CD4-positive, alpha-beta T cell (primary cell): ENCODE measurements at regions not wholly inside any gene's neighbourhood (a gene's known extent, or its start where the extent isn't known, plus 50 kb on each side); places are given as distances from the start of the nearest gene placed in this dataset.

Source experiments
- ATAC-seq: fragments of 200-7000 bp; cut with Tn5 transposase; one replicate; pipeline ENCODE4 v1.10.0; 2022; ENCODE audit warnings: mild to moderate bottlenecking; ENCODE audit not compliant: poor library complexity
- CTCF ChIA-PET: fragments of 350-600 bp; sonication (Branson Sonifier 250); formaldehyde crosslinking; loops from one replicate; lab custom pipeline; 2021; ENCODE audit warnings: antibody characterized with exemption, inconsistent platforms; lab: Charles Lee
- POLR2A ChIA-PET: fragments of 350-600 bp; sonication (Branson Sonifier 250); formaldehyde crosslinking; loops from one replicate; lab custom pipeline; 2021; ENCODE audit warnings: antibody characterized with exemption, inconsistent platforms; lab: Charles Lee
- DNase-seq, 14 experiments: peaks; one replicate each; pipeline ENCODE4 v3.0.0-alpha.2; 2013 to 2020; ENCODE audit warnings: mixed read lengths in 2 of 14
- H3K27ac ChIP-seq, 2 donors: one replicate each; pipeline versions ENCODE4 v1.5.1 to v1.7.0; 2013; ENCODE audit warnings: low read length in 2 of 2, low read depth in 1 of 2, mild to moderate bottlenecking in 1 of 2
- H3K27me3 ChIP-seq, 2 experiments: 1 replicate in 1 of 2; 2 replicates in 1 of 2; pipeline versions ENCODE4 v1.6.1 to v1.7.0; 2013; ENCODE audit warnings: low read length in 2 of 2, control low read depth in 1 of 2, mild to moderate bottlenecking in 1 of 2, moderate library complexity in 1 of 2; ENCODE audit not compliant: insufficient read depth in 2 of 2, control insufficient read depth in 1 of 2
- H3K36me3 ChIP-seq: one replicate; pipeline ENCODE4 v1.6.1; 2013; ENCODE audit warnings: low read length, control low read depth; ENCODE audit not compliant: insufficient read depth
- H3K4me1 ChIP-seq: one replicate; pipeline ENCODE4 v1.6.1; 2013; ENCODE audit warnings: low read length, control low read depth; ENCODE audit not compliant: insufficient read depth
- H3K4me3 ChIP-seq: one replicate; pipeline ENCODE4 v1.5.1; 2013; ENCODE audit warnings: mild to moderate bottlenecking, low read length, moderate library complexity
- H3K9me3 ChIP-seq, 2 experiments: 1 replicate in 1 of 2; 2 replicates in 1 of 2; pipeline versions ENCODE4 v1.6.1 to v1.7.0; 2013; ENCODE audit warnings: low read length in 2 of 2, mild to moderate bottlenecking in 2 of 2, control low read depth in 1 of 2, moderate library complexity in 1 of 2; ENCODE audit not compliant: control insufficient read depth in 1 of 2, insufficient read depth in 1 of 2
- H3K27ac Mint-ChIP-seq: one replicate; pipeline ENCODE4 v1.8.0; 2020; ENCODE audit warnings: mixed read lengths
- H3K27me3 Mint-ChIP-seq: one replicate; pipeline ENCODE4 v1.8.0; 2021; ENCODE audit warnings: mixed read lengths
- H3K36me3 Mint-ChIP-seq: one replicate; pipeline ENCODE4 v1.8.0; 2021; ENCODE audit warnings: low read depth, mixed read lengths
- H3K4me1 Mint-ChIP-seq: one replicate; pipeline ENCODE4 v1.8.0; 2021; ENCODE audit warnings: low read depth, mixed read lengths
- H3K4me3 Mint-ChIP-seq: one replicate; pipeline ENCODE4 v1.8.0; 2020; ENCODE audit warnings: mild to moderate bottlenecking, mixed read lengths
- H3K9me3 Mint-ChIP-seq: one replicate; pipeline ENCODE4 v1.8.0; 2020; ENCODE audit warnings: mixed read lengths
- intact Hi-C, 2 experiments: fragments of 100-400 bp; cut with DNase I in 1 of 2; cut with micrococcal nuclease in 1 of 2; formaldehyde crosslinking; loops; one replicate each; pipeline versions ENCODE4 v1.15.1 to v1.9.0; 2023 to 2025; cut with DNase I, micrococcal nuclease
- TF ChIP-seq, protein P1 (sequence below): fragments of 200-600 bp; IDR thresholded peaks from one replicate; pipeline ENCODE4 v1.8.0; 2022; ENCODE audit warnings: antibody characterized with exemption, mild to moderate bottlenecking

DNA sequence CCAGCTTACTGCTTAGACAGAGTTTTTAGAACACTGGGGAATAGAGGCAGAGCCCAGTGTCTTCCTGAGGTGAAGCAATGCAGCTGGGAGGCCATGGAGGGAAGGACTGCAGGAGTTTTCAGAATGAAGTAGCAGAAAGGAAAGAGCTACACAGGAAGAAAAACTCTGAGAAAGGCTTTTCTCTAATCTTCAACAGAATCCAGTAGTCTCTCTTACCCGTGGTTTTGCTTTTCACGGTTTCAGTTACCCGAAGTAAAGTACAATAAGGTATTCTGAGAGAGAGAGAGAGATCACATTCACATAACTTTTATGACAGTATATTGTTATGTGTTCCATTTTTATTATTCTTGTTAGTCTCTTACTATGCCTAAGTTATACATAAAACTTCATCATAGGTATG, 761.6 kb downstream of the BCL11B start:
- H3K27me3 ChIP-seq = no peaks in the 10 kb centered on the region
- intact Hi-C loops = no loop called here
- DNase-seq (no peak), ATAC-seq (no peak)
- Mint-ChIP-seq H3K36me3 (no peaks in the 10 kb centered on the region), H3K27me3 (no peaks in the 10 kb centered on the region), H3K4me1 (peaks cover 28% of the 10 kb centered on the region), H3K4me3 (no peak overlapping the region), H3K27ac (no peak overlapping the region), H3K9me3 (peaks cover 8% of the 10 kb centered on the region)
- H3K4me1 ChIP-seq = peaks cover 8% of the 10 kb centered on the region
- no peak overlapping the region for H3K4me3 ChIP-seq
- TF ChIP-seq, protein P1, sequence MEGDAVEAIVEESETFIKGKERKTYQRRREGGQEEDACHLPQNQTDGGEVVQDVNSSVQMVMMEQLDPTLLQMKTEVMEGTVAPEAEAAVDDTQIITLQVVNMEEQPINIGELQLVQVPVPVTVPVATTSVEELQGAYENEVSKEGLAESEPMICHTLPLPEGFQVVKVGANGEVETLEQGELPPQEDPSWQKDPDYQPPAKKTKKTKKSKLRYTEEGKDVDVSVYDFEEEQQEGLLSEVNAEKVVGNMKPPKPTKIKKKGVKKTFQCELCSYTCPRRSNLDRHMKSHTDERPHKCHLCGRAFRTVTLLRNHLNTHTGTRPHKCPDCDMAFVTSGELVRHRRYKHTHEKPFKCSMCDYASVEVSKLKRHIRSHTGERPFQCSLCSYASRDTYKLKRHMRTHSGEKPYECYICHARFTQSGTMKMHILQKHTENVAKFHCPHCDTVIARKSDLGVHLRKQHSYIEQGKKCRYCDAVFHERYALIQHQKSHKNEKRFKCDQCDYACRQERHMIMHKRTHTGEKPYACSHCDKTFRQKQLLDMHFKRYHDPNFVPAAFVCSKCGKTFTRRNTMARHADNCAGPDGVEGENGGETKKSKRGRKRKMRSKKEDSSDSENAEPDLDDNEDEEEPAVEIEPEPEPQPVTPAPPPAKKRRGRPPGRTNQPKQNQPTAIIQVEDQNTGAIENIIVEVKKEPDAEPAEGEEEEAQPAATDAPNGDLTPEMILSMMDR = no peak
- H3K27ac ChIP-seq = no peak overlapping the region
- H3K9me3 ChIP-seq = peaks cover 0 to 4% of the 10 kb centered on the region in 2 experiments
- POLR2A ChIA-PET = no interaction called here
- CTCF ChIA-PET = no interaction called here
- H3K36me3 ChIP-seq = no peaks in the 10 kb centered on the region

DNA sequence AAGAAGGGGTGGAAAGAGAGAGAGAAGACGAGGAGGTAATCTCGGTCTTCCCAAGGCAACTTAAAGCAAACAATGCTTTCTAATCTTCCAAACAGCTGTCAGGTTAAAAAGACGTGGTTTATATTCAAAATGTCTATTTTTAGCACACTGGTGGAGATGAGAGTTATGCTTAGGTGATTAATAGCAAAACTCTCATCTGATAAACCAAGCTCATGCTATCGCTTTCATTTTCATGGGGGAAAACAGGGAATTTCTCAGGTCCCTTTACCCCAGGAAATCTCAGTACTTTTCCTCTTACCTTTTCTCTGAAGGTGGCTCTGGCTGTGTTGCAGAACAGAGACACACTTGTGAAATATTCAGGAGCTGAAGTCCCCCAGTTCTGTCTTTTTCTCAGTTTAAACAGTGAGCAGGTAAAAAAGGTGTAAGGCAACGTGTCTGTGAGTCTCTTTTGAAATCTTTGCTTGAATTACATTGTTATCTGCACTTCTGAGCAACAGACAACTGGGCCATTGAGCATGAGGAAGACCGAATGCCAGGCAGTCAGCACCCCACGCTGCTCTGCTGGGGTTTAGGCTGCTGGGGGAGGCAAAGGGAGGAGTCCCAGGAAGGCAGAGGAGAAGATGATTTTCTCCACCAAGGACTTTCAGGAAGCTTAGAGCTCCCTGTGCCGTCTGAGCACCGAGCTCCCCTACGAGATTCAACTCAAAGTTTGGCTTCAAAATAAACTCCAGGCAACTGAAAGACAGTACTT, 759.3 kb downstream of the BCL11B start:
- ATAC-seq (no peak), DNase-seq (peak in 3 of 14 experiments; percentile 8 to 23 (median 13))
- intact Hi-C loops = no loop called here
- Mint-ChIP-seq H3K27ac (no peak overlapping the region), H3K4me3 (peak overlapping the region; percentile 8), H3K9me3 (peaks cover 7% of the 10 kb centered on the region), H3K36me3 (no peaks in the 10 kb centered on the region), H3K4me1 (peaks cover 28% of the 10 kb centered on the region), H3K27me3 (no peaks in the 10 kb centered on the region)
- H3K4me3 ChIP-seq = peak overlapping the region; percentile 10
- POLR2A ChIA-PET = interaction anchor here (1.1 kb wide), 1 partner anchor 34 kb away, joined by 3 read pairs; no protein-coding TSS in a partner anchor
- CTCF ChIA-PET = no interaction called here
- H3K9me3 ChIP-seq = peaks cover 0 to 4% of the 10 kb centered on the region in 2 experiments
- no peaks in the 10 kb centered on the region for H3K27me3 ChIP-seq
- H3K36me3 ChIP-seq = no peaks in the 10 kb centered on the region
- H3K4me1 ChIP-seq = peaks cover 8% of the 10 kb centered on the region
- TF ChIP-seq, protein P1 = no peak
- no peak overlapping the region for H3K27ac ChIP-seq

DNA sequence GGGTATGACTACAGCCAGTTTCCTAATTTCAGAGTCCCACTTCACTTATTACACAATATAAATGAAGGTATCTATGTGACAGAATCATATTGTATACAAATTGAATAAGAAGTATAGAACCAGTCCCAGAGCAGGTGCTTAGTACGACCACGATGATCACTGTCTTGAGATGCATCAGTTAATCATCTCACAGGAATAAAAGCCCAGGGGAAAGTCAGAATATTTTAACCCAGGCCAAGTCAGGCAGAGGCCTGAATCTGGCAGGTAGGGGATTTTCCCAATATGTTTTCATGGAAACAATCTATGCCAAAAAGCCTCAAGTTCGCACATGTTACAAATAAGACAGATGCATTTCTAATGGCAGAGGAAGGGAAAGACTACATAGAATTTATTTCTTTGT, 758.4 kb downstream of the BCL11B start:
- DNase-seq = no peak
- Histone ChIP-seq H3K27ac (no peak overlapping the region), H3K9me3 (peaks cover 0 to 4% of the 10 kb centered on the region in 2 experiments), H3K36me3 (no peaks in the 10 kb centered on the region), H3K27me3 (no peaks in the 10 kb centered on the region), H3K4me1 (peaks cover 8% of the 10 kb centered on the region), H3K4me3 (no peak overlapping the region)
- TF ChIP-seq, protein P1 = no peak
- intact Hi-C loops = no loop called here
- CTCF ChIA-PET = no interaction called here
- Mint-ChIP-seq H3K36me3 (no peaks in the 10 kb centered on the region), H3K4me1 (peaks cover 28% of the 10 kb centered on the region), H3K27ac (no peak overlapping the region), H3K4me3 (no peak overlapping the region), H3K9me3 (peaks cover 7% of the 10 kb centered on the region), H3K27me3 (no peaks in the 10 kb centered on the region)
- POLR2A ChIA-PET = no interaction called here
- no peak for ATAC-seq
